Neural cell (in vitro differentiated cells): ENCODE measurements at regions not wholly inside any gene's neighbourhood (a gene's known extent, or its start where the extent isn't known, plus 50 kb on each side); places are given as distances from the start of the nearest gene placed in this dataset.

ENCODE experiments used
- H2AFZ ChIP-seq: fragments of 200-600, 300-800 bp; sonication (generic), shearing (Covaris generic); 2 replicates; pipeline ENCODE4 v1.6.0; 2014; ENCODE audit warnings: low read depth, mild to moderate bottlenecking, antibody characterized with exemption, low read length, moderate library complexity
- H3F3A ChIP-seq: fragments of 200-600 bp; shearing (Covaris generic); 2 replicates; pipeline ENCODE4 v1.6.1; 2016; ENCODE audit warnings: mild to moderate bottlenecking, moderate library complexity, mixed read lengths, antibody characterized with exemption, low read length; ENCODE audit not compliant: insufficient read depth, poor library complexity, severe bottlenecking
- H3K27ac ChIP-seq: fragments of 200-600, 300-800 bp; sonication (generic), shearing (Covaris generic); 2 replicates; pipeline ENCODE4 v1.5.1; 2014; ENCODE audit warnings: mild to moderate bottlenecking, low read length, moderate library complexity
- H3K27me3 ChIP-seq: fragments of 300-800, 200-600 bp; sonication (generic), shearing (Covaris generic); 2 replicates; pipeline ENCODE4 v1.6.0; 2014; ENCODE audit warnings: mild to moderate bottlenecking, low read depth, low read length, moderate library complexity; ENCODE audit not compliant: insufficient read depth
- H3K36me3 ChIP-seq: fragments of 300-800, 200-600 bp; sonication (generic), shearing (Covaris generic); 2 replicates; pipeline ENCODE4 v1.5.1; 2014; ENCODE audit warnings: mild to moderate bottlenecking, antibody characterized with exemption, low read length, moderate library complexity; ENCODE audit not compliant: insufficient read depth
- H3K4me2 ChIP-seq: fragments of 300-800, 200-600 bp; sonication (generic), shearing (Covaris generic); 2 replicates; pipeline ENCODE4 v1.6.0; 2014; ENCODE audit warnings: mild to moderate bottlenecking, low read length
- H3K4me3 ChIP-seq: fragments of 300-800, 200-600 bp; sonication (generic), shearing (Covaris generic); 2 replicates; pipeline ENCODE4 v1.5.1; 2014; ENCODE audit warnings: mild to moderate bottlenecking, low read length, moderate library complexity
- H3K79me2 ChIP-seq: fragments of 200-600 bp; shearing (Covaris generic); replicated peaks from 2 replicates; pipeline ENCODE4 v1.6.0; 2014; ENCODE audit warnings: mild to moderate bottlenecking, low read length, moderate library complexity; ENCODE audit not compliant: insufficient read depth
- H3K9ac ChIP-seq: fragments of 300-800, 200-600 bp; sonication (generic), shearing (Covaris generic); 2 replicates; pipeline ENCODE4 v1.6.1; 2016; ENCODE audit warnings: mild to moderate bottlenecking, low read length, mixed read lengths
- H3K9me2 ChIP-seq: fragments of 200-600 bp; shearing (Covaris generic); 2 replicates; pipeline ENCODE4 v1.6.1; 2016; ENCODE audit warnings: mild to moderate bottlenecking, low read length, mixed read lengths; ENCODE audit not compliant: insufficient read depth
- H3K9me3 ChIP-seq: fragments of 200-600, 300-800 bp; sonication (generic), shearing (Covaris generic); 2 replicates; pipeline ENCODE4 v1.6.1; 2016; ENCODE audit warnings: mild to moderate bottlenecking, mixed run types, low read length, moderate library complexity, mixed read lengths
- H4K20me1 ChIP-seq: fragments of 200-600 bp; shearing (Covaris generic); 2 replicates; pipeline ENCODE4 v1.6.1; 2016; ENCODE audit warnings: mild to moderate bottlenecking, mixed run types; ENCODE audit not compliant: insufficient read depth
- CTCF ChIP-seq: fragments of 450-650 bp; IDR thresholded peaks from 2 replicates; pipeline ENCODE4 v1.5.1; 2014; ENCODE audit warnings: antibody characterized with exemption, mild to moderate bottlenecking, moderate library complexity; ENCODE audit not compliant: poor library complexity, severe bottlenecking
- EP300 ChIP-seq: fragments of 450-650 bp; conservative IDR thresholded peaks from 2 replicates; pipeline ENCODE4 v1.6.1; 2014; ENCODE audit warnings: antibody characterized with exemption, mild to moderate bottlenecking, moderate library complexity; ENCODE audit not compliant: poor library complexity, severe bottlenecking
- EZH2 ChIP-seq: fragments of 200-600, 300-800 bp; shearing (Covaris generic), sonication (generic); IDR thresholded peaks from 2 replicates; pipeline ENCODE4 v1.6.1; 2014; ENCODE audit warnings: antibody characterized with exemption, low read length, borderline replicate concordance, mild to moderate bottlenecking; ENCODE audit not compliant: insufficient read depth, poor library complexity, severe bottlenecking
- MXI1 ChIP-seq: fragments of 450-650 bp; conservative IDR thresholded peaks from 2 replicates; pipeline ENCODE4 v1.6.1; 2014; ENCODE audit warnings: antibody characterized with exemption, mild to moderate bottlenecking; ENCODE audit not compliant: poor library complexity, severe bottlenecking
- POLR2AphosphoS5 ChIP-seq: IDR thresholded peaks from 2 replicates; pipeline ENCODE4 v1.6.1; 2012
- RAD21 ChIP-seq: fragments of 450-650 bp; conservative IDR thresholded peaks from 2 replicates; pipeline ENCODE4 v1.6.1; 2014; ENCODE audit warnings: antibody characterized with exemption, mild to moderate bottlenecking, moderate library complexity
- REST ChIP-seq: IDR thresholded peaks from 2 replicates; pipeline ENCODE4 v1.6.1; 2012; ENCODE audit warnings: borderline replicate concordance
- SMC3 ChIP-seq: fragments of 450-650 bp; conservative IDR thresholded peaks from 2 replicates; pipeline ENCODE4 v1.6.1; 2014; ENCODE audit warnings: antibody characterized with exemption, mild to moderate bottlenecking, moderate library complexity; ENCODE audit not compliant: poor library complexity
- TAF1 ChIP-seq: IDR thresholded peaks from 2 replicates; pipeline ENCODE4 v1.6.1; 2012; ENCODE audit warnings: low read depth

GRCh38 chrX:142503967-142504643, 299.0 kb upstream of the MAGEC2 start:
- H2AFZ ChIP-seq = no peak overlapping the region
- H3K36me3 ChIP-seq = no peaks in the 10 kb centered on the region
- no peaks in the 10 kb centered on the region for H3K27me3 ChIP-seq
- H4K20me1 ChIP-seq = no peaks in the 10 kb centered on the region
- H3K9me3 ChIP-seq = no peaks in the 10 kb centered on the region
- no peaks in the 10 kb centered on the region for H3K79me2 ChIP-seq
- H3F3A ChIP-seq = no peaks in the 10 kb centered on the region
- H3K4me3 ChIP-seq = no peak overlapping the region
- no peaks in the 10 kb centered on the region for H3K9me2 ChIP-seq
- TF ChIP-seq EP300 (no peak), RAD21 (no peak), MXI1 (no peak), REST (no peak), POLR2AphosphoS5 (no peak), SMC3 (no peak), EZH2 (no peak), TAF1 (no peak), CTCF (no peak)
- H3K27ac ChIP-seq = no peak overlapping the region
- H3K9ac ChIP-seq = no peak overlapping the region
- H3K4me2 ChIP-seq = no peak overlapping the region

- Histone ChIP-seq H3K4me2 (no peak overlapping the region), H3K36me3 (no peaks in the 10 kb centered on the region), H3K27me3 (no peaks in the 10 kb centered on the region), H4K20me1 (no peaks in the 10 kb centered on the region), H3K4me3 (no peak overlapping the region), H3K9me3 (no peaks in the 10 kb centered on the region), H2AFZ (no peak overlapping the region), H3F3A (no peaks in the 10 kb centered on the region), H3K27ac (no peak overlapping the region), H3K79me2 (no peaks in the 10 kb centered on the region), H3K9me2 (no peaks in the 10 kb centered on the region), H3K9ac (no peak overlapping the region)
- TF ChIP-seq RAD21 (no peak), CTCF (no peak), TAF1 (no peak), MXI1 (no peak), SMC3 (no peak), POLR2AphosphoS5 (no peak), EZH2 (no peak), EP300 (no peak), REST (no peak)
Measured at GRCh38 chrX:142502441-142502840, 297.4 kb upstream of the MAGEC2 start.
